ENCODE measurements at regions not wholly inside any gene's neighbourhood (a gene's known extent, or its start where the extent isn't known, plus 50 kb on each side); places are given as distances from the start of the nearest gene placed in this dataset.
A peak's percentile ranks its signal among the peaks of the same experiment; 100 is the strongest.
"Not testable (repeated sequence)": the region's sequence is repeated elsewhere in the genome, so short reads cannot be mapped to it uniquely, and the experiment has no call there.

DNA sequence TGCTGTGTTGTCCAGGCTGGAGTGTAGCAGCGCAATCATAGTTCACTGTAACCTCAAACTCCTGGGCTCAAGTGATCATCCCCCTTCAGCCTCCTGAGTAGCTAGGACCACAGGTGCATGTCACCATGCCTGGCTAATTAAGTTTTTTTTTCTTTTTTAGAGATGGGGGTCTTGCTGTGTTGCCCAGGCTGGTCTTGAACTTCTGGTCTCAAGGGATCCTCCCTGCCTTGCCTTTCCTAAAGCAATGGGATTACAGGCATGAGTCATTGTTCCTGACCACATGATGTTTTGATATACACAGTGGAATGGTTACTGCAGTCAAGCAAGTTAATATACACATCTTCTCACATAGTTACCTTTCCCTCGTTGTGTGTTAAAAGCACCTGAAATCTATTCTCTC is 140.3 kb downstream of the GPR85 start:
- Histone ChIP-seq H3K36me3 (no peaks in the 10 kb centered on the region), H3K27me3 (no peaks in the 10 kb centered on the region), H3K27ac (no peak overlapping the region), H3K4me3 (no peak overlapping the region), H3K4me1 (no peaks in the 10 kb centered on the region), H3K9me3 (no peaks in the 10 kb centered on the region)
- intact Hi-C loops (cut with DNase I; ENCODE audit: low total_unique reads): no loop called here
- no peak for TF ChIP-seq POLR2A (IDR thresholded peaks at IDR 0.05)
- TF ChIP-seq, protein P1, sequence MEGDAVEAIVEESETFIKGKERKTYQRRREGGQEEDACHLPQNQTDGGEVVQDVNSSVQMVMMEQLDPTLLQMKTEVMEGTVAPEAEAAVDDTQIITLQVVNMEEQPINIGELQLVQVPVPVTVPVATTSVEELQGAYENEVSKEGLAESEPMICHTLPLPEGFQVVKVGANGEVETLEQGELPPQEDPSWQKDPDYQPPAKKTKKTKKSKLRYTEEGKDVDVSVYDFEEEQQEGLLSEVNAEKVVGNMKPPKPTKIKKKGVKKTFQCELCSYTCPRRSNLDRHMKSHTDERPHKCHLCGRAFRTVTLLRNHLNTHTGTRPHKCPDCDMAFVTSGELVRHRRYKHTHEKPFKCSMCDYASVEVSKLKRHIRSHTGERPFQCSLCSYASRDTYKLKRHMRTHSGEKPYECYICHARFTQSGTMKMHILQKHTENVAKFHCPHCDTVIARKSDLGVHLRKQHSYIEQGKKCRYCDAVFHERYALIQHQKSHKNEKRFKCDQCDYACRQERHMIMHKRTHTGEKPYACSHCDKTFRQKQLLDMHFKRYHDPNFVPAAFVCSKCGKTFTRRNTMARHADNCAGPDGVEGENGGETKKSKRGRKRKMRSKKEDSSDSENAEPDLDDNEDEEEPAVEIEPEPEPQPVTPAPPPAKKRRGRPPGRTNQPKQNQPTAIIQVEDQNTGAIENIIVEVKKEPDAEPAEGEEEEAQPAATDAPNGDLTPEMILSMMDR (IDR thresholded peaks at IDR 0.05): no peak
- DNase-seq: no peak

- no peak for TF ChIP-seq POLR2A (IDR thresholded peaks at IDR 0.05)
- TF ChIP-seq, protein P1 (IDR thresholded peaks at IDR 0.05): no peak
- no peaks in the 10 kb centered on the region for H3K9me3 ChIP-seq
- no peak for DNase-seq
- intact Hi-C loops (cut with DNase I; ENCODE audit: low total_unique reads): no loop called here
- no peaks in the 10 kb centered on the region for H3K4me1 ChIP-seq
- H3K4me3 ChIP-seq: no peak overlapping the region
- H3K27ac ChIP-seq: no peak overlapping the region
- no peaks in the 10 kb centered on the region for H3K27me3 ChIP-seq
- H3K36me3 ChIP-seq: no peaks in the 10 kb centered on the region
Measured at GRCh38 chr7:112945046-112945445, 141.6 kb downstream of the GPR85 start.

DNA sequence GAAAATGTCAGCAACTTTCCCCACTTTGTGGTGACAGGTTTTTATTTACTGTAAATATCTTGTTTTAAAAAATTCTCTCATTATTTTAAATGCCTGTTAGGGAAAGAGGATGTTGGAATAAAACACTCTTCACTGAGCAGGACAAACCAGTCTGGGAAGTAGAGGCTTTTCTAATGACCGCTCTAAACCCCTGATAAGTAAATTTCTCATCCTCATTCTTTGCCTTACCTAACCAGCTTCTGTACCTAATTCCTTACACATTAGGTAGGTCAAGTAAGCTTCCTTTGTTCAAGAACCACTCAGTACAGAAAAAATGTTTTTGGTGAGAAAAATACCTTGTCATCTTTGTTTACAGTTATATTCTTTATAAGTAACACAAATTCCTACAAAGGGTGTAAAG is 143.6 kb downstream of the GPR85 start:
- DNase-seq: no peak
- Histone ChIP-seq H3K4me3 (no peak overlapping the region), H3K9me3 (no peaks in the 10 kb centered on the region), H3K27me3 (no peaks in the 10 kb centered on the region), H3K27ac (no peak overlapping the region), H3K4me1 (no peaks in the 10 kb centered on the region), H3K36me3 (no peaks in the 10 kb centered on the region)
- TF ChIP-seq POLR2A (IDR thresholded peaks at IDR 0.05): no peak
- TF ChIP-seq, protein P1 (IDR thresholded peaks at IDR 0.05): no peak
- intact Hi-C loops (cut with DNase I; ENCODE audit: low total_unique reads): no loop called here

DNA sequence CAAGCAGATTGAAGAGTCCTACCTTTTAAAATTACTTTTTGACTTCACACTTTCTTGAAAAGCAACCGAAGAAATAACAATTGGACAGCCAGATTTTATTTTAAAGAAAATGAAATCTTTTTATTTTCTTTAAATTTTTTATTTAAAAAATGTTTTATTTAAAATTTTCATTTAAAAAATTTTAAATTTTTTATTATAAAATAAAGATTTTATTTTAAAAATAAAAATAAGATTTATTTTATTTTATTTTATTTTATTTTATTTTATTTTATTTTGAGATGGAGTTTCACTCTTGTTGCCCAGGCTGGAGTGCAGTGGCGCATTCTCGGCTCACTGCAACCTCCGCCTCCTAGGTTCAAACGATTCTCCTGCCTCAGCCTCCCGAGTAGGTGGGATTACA is 144.5 kb downstream of the GPR85 start:
- DNase-seq; intact Hi-C loops (cut with DNase I; ENCODE audit: low total_unique reads); H3K27me3 ChIP-seq: not testable (repeated sequence)

DNA sequence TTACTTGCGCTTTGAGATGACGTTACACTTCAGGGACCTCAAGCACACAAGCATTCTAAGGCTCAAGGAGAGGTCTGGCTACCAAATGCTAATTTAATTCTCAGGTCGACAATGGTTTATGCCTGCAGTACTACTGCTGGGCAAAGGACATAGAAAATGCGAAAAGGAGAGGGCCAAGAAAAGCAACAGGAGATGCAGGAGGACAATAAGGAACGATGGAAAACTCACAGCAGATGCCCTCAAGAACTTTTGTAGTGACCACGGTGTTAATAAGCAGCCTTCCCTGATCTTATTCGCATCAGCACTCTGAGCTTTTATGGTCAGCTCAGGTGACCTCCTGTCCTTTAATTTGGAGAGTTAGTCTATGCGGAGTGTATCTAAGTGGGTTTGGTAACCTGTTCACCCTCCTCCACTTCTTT is 146.3 kb downstream of the GPR85 start:
- intact Hi-C loops (cut with DNase I; ENCODE audit: low total_unique reads): no loop called here

More for the DNA sequence above, 144.5 kb downstream of the GPR85 start:
- not testable (repeated sequence) for H3K4me3 ChIP-seq, H3K4me1 ChIP-seq, H3K9me3 ChIP-seq, H3K36me3 ChIP-seq, H3K27ac ChIP-seq

More for the DNA sequence above, 146.3 kb downstream of the GPR85 start:
- TF ChIP-seq, protein P1 (IDR thresholded peaks at IDR 0.05): no peak
- TF ChIP-seq POLR2A (IDR thresholded peaks at IDR 0.05): no peak
- H3K4me1 ChIP-seq: peaks cover 0 to 5% of the 10 kb centered on the region in 2 donors
- no peaks in the 10 kb centered on the region for H3K27me3 ChIP-seq
- H3K4me3 ChIP-seq: peak overlapping the region; percentile 87 to 96
- no peaks in the 10 kb centered on the region for H3K9me3 ChIP-seq
- DNase-seq: no peak
- peak overlapping the region; percentile 85 to 92 for H3K27ac ChIP-seq
- H3K36me3 ChIP-seq: no peaks in the 10 kb centered on the region

Data from uterus (tissue), 3 donors.